ENCODE measurements at regions not wholly inside any gene's neighbourhood (a gene's known extent, or its start where the extent isn't known, plus 50 kb on each side); places are given as distances from the start of the nearest gene placed in this dataset.

DNA sequence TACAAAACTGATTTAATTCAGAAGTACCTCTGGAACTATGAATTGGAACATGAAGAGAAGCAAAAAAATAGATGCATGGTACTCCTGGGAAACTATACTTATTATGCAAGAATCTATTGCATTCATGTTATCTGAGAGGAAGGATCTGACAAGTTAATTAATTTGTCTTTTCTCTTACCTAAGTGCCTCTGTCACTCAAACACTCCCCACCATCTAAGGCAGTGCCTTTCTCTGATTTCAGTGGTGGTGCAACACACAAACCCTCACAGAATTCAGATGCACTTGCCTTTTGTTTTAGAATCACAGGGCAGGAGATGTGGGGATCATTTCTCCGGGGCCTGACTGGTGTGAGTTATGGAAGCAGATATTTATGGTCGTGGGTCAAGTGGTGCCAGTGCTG is 52.5 kb upstream of the C9orf72 start:
- DNase-seq, result no peak

DNA sequence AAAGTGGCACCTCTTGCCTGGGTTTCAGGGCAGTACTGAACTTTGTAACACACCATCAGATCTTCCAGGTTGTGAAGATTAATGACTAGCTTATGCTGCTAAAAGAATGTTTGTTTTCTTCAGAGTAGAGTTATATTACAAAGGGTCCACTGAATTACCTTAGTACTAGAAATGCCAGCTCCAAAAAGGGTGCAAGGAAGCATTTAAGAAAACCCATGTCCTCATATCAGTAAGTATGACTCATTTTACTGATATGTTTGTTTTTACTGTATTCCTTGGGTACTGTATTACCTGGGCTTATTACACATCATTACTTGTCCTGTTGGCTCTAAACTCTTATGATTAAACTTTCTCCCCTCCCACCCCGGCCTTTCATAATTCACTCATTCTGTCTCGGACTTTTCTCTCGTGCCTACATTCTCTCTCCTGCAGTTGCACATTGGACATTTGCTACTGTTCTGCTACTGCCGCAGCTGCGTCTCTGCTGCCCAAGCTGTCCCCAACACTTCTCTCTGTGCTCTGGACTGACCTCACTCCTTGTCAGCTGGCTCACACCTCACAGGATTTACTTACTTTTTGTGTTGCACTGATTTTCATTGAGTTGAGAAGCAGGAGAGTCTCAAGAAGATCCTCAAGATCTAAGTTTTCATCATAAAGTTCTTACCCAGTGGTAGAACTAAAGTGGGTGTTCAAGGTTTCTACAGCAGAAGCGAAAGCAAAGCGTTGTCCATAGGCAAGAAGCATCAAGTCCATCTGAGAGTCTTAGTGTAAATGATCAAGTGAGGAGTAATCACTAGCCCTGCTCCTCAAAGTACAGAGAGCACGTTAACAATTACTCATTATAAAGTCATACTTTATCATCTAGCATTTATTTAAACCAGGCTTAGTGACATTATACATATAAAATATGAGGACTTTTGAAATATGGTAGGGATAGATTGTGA is 53.2 kb upstream of the C9orf72 start:
- no peak for DNase-seq

- no peak for DNase-seq
Observed at GRCh38 chr9:27627188-27627564, 53.9 kb upstream of the C9orf72 start.

DNA sequence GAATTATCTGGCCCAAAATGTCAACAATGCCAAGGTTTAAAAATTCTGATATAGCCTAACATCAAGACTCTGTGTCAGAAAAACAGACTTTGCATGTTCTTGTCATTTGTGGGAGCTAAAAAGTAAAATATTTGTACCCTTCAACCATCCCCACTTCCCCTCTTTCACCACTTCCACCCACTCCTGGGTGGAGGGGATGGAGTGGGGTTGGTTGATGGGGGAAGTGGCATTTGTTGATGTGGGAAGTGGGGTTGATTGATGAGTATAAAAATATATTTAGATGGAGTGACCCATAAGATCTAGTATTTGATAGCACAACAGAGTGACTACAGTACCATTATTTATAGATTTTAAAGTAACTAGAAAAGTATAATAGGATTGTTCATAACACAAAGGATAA is 55.0 kb upstream of the C9orf72 start:
- no peak for DNase-seq

- DNase-seq, result no peak
Observed at GRCh38 chr9:27629425-27629824, 56.1 kb upstream of the C9orf72 start.

DNA sequence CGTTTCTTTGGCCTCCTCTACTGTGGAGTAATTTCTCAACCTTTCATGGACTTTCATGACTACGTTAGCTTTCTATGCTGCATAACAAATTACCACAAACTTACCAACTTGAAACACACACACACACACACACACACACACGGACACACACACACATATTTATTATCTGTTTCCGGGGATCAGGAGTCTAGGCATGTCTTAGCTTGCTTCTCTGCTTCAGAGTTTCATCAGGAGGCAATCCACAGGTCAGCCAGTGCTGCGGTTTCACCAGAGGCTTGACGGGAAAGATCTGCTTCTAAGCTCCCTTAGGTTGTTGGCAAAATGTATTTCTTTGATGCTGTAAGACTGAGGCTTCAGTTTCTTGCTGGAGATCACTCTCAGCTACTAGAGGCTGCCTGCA is 59.0 kb upstream of the C9orf72 start:
- no peak for DNase-seq

DNA sequence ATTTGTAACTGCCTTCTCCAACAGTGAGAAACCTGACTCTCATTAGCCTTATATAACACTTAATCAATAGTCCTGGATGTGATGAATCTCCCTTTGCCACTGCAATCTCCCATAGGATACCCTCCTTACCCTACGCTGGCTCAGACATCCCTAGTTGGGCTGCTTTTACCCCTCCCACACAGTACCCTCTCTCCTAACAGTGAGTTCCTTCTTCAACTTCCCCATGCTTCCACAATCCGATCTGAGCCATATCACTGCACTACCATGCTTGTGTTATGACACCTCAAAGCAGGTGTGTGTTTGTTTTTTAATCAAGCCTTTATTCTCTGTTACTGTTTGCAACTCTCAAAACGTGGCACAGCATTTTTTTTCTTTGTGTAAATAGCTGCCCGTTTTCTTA is 60.5 kb upstream of the C9orf72 start:
- DNase-seq, result no peak

GRCh38 chr9:27634879-27635278 is 61.6 kb upstream of the C9orf72 start:
- DNase-seq, result no peak

GRCh38 chr9:27638716-27639115 is 65.4 kb upstream of the C9orf72 start:
- DNase-seq, result no peak

DNA sequence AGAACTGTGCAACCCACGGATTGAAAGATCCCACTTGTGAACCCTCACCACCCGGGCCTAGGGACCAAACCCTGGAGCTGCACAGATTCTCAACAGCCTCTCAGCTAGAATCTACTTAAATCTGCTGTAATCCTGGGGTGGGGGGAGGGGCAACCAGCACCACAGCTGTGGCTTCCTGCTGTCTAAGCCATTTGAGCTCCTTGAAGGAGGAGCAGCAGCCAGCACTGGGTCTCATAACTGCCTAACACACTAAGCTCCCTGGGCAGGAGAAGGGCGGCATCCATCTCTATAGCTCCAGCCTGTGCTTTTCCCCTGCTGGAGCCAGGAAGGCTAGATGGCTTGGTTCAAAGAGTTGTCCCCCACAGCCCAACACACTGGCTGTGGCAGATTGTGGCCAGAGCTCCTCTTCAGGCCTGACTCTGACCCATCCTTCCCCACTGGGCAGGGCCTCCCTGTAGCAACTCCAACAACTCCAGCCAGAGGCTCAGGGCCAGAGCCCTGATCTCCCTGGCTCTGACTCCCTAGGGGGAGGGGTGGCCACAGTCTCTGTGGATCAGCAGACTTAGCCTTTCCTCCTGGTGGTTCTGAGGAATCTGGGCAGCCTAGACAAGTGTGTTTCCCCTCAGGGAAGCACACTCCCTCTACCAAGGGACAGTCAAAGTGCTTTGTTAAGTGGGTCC is 72.0 kb upstream of the C9orf72 start:
- DNase-seq, result no peak

- DNase-seq, result no peak
Observed at GRCh38 chr9:27653246-27653645, 80.0 kb upstream of the C9orf72 start.

DNA sequence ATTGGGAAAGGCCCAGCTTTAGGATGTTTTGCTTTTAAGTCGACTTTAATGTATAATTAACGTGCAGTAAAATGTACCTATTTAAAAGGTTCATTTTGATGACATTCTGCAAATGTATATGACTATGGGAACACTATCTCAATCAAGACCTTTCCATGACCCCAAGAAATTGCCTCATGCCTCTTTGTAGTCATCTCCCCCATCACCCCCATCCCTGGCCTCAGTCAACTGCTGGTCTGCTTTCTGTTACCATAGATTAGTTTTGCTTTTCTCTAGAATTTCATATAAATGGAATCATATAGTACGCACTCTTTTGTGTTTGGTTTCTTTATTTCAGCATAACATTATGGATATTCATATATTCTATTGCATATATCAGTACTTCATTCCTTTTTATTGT is 80.7 kb upstream of the C9orf72 start:
- DNase-seq, result no peak

DNA sequence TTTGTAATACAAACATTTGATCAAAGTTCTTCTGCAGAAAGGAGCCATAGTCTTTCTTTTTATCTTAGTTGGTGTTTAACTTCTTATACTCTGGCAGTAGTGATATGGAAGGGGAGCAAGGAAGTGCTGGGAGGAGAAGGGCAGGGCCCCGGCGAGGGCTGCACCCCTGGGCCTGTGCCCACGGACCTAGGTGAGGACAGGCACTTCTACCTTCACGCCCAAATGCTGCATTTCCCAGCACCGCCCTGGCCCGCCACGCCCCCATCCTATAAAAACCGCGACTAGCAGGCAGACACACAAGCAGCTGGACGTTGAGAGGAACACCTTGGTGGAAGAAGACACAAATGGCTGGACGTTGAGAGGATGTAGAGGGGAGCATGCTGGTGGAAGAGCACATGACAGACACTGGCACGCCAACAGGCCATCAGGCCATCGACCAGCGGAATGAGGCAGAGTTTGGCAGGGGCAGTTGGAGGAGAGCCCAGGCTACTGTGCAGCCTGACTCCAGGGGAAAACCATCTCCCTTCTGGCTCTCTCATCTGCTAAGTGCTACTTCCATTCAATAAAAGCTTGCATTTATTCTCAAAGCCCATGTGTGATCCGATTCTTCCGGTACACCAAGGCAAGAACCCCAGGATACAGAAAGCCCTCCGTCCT is 81.5 kb upstream of the C9orf72 start:
- no peak for DNase-seq

DNA sequence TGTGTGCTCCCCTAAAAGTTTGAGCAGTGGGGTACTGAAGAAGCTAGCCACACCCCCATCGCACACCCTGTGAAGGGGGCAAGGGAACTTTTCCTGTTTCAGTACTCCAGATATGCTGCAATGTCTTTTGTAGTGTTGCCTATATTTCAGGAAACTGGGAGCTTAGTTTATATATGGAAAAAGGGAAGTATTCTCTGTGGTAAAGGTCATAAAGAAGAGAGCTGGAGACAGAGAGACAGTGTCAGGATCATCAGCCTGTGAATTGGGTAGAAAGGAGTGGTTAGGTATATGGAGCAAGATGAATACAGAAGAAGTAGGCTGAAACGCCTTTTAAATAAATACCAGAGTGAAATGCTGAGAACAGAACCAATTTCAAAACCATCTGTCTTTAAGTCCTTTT is 82.2 kb upstream of the C9orf72 start:
- DNase-seq, result no peak

DNA sequence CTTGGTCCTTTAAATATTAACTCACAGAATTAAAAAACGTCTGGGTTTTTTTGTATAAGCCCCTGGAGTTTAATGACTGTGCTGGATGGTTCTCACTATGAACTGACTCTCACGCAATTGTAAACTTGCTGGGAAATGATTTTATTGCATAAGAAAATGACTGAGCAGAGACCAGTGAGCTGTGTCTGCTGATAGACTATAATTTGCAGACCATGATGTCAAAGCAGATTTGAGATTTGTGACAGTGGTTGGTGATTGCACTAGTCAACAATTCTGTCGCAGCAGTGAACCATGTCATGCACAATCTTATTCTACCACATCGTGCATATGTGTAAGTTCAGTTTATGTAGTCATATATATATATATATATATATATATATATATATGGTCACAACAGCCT is 85.7 kb upstream of the C9orf72 start:
- DNase-seq, result no peak

- DNase-seq, result no peak
Observed at GRCh38 chr9:27659571-27659970, 86.3 kb upstream of the C9orf72 start.

GRCh38 chr9:27660148-27660547 is 86.9 kb upstream of the C9orf72 start:
- no peak for DNase-seq

DNA sequence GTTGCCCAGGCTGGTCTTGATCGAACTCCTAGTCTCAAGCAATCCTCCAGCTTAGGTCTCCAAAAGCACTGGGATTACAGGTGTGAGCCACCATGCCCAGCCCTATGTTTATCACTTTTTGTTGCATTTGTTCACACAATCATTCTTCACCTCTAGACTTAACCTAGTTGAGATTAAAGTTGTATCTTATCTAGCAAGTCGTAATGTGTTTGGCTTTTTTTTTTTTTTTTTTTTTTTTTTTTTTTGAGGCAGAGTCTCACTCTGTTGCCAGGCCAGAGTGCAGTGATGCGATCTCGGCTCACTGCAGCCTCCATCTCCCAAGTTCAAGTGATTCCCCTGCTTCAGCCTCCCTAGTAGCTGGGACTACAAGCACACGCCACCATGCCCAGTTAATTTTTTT is 90.2 kb upstream of the C9orf72 start:
- DNase-seq, result no peak

DNA sequence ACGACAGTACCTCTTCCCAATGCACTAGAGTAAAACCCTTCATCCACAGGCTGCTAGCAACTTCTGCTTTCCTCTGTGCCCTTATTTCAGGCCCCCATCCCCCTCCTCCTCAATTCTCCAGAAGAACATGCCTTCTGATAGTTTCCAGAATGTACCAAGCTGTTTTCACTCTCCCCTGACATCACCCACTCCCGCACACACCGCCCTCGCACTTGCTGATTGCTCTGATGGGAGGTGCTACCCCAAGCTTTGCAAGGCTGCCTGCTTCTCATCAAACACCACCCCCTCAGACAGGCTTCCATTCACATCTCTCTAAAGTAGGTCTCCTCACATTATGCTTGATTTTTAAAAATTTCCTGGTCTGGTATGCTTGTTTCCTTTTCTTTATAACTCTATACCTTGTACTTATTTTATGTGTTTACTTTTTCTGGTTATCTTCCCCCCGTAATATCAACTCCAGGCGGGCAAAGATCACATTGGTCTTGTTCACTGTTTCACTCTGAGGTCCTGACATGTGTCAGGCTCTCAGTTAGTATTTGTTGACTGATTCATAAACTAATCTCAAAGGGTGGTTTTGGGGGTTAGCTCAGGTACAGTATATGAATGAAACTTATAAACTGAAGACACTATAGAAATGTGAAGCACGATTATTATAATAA is 91.0 kb upstream of the C9orf72 start:
- no peak for DNase-seq

- no peak for DNase-seq
Observed at GRCh38 chr9:27665136-27665535, 91.9 kb upstream of the C9orf72 start.

- no peak for DNase-seq
Observed at GRCh38 chr9:27668280-27668679, 95.0 kb upstream of the C9orf72 start.

DNA sequence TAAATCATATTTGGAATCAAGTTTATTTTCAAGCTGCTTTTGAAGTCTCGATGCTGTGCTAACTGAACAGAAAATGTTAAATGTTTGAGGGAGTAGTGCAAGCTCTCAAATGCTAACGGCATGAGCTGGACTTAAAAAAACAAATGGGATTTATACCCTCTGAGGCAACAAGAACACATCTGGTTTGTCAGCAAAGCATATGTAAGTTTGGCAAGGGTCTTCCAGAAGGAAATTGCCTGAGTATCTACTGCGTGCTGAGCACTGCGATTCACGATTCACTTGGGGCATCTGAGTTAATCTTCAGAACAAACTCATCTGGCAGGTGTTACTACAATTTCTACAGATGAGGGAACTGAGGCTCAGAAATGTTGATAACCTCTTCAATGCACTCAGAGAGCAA is 98.4 kb upstream of the C9orf72 start:
- DNase-seq, result no peak

DNA sequence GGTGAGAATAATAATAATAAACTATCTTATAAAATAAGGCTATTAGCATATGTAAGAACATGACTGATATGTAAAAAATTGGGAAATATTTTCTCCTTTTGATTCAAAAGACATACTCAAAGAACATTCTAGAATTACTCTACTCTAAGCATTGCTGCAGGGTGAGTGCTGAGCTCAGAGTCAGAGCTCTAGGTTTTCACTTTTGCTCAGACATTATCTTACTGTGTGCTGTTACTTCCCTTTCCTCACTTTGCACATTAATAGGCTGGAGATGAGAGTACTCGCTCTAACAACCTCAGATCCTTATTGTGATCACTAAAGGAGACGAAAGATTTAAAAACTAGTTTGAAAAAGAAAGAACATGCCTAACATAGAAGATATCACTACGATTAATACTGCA is 99.4 kb upstream of the C9orf72 start:
- DNase-seq, result no peak
